HG03571 (cell line): ENCODE measurements at regions not wholly inside any gene's neighbourhood (a gene's known extent, or its start where the extent isn't known, plus 50 kb on each side); places are given as distances from the start of the nearest gene placed in this dataset.

Experiments used
- ATAC-seq: cut with Tn5 transposase; IDR thresholded peaks from one replicate; pipeline ENCODE4 v1.9.1; 2021; ENCODE audit not compliant: unreplicated experiment

GRCh38 chr5:4159681-4160080, 564.0 kb downstream of the IRX1 start:
- ATAC-seq = no peak

DNA sequence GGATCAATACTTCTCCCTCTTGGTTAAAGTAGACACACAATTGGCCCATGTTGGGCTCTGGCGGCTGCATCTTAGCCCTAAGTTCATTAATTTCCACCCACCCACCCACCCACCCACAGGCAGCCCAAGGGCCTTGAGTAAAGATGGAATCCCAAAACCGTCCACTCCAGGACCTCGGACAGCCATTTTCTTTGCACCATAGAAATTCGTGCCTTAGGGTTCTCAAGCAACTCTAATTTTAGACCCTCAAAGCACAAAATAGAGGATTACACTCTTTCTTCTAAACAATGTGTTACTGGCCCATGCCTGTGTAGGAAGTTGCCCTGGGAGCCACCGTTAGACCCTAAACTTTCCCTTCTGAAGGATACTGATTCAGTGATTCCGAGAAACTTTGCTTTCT, 568.5 kb downstream of the IRX1 start:
- ATAC-seq = no peak

DNA sequence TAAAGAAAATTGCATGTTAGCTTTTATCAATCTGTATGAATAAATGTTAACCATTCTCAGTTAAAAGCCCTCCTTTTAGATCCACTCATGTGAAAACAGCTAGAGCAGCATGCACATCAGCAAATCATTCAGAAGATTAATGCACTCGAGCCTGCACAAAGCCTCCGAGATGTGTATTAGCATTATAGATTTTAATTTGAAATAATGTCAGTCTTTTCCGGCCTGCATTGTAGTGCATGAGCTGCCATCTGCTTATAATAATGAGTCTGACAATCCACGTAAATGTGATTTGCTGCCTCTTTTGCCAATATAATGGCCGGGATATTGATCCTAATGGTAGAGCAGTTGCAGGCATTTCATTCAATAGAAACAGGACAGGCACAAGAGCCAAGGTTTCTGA, 585.1 kb downstream of the IRX1 start:
- ATAC-seq = no peak

DNA sequence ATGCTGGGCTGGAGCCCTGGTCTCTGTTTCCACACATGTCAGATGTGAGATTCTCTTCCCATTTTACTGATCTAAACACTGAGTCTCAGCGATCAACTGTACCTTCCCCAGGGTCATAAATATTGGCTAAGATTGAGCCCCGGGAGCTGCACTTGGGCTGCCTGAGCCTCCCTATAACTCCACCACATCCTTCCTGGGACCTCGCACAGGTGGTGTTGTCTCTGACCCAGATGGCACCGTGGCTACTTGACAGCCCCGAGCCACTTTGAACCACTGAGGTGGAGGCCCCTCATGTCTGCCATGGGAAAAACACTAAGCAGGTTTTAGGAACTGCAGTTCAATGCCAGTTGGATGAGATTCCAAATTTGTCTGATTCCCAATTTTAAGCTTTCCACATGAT, 586.5 kb downstream of the IRX1 start:
- no peak for ATAC-seq

DNA sequence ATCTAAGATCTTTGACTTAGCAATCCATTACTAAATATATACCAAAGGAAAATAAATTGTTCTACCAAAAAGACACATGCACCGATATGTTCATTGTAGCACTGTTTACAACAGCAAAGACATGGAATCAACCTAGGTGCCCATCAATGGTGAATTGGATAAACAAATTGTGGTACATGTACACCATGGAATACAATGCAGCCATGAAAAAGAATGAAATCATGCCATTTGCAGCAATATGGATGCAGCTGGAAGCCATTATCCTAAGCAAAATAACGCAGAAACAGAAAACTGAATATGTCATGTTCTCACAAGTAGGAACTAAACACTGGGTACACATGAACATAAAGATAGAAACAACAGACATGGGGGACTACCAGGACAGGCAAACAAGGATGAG, 589.5 kb downstream of the IRX1 start:
- no peak for ATAC-seq

DNA sequence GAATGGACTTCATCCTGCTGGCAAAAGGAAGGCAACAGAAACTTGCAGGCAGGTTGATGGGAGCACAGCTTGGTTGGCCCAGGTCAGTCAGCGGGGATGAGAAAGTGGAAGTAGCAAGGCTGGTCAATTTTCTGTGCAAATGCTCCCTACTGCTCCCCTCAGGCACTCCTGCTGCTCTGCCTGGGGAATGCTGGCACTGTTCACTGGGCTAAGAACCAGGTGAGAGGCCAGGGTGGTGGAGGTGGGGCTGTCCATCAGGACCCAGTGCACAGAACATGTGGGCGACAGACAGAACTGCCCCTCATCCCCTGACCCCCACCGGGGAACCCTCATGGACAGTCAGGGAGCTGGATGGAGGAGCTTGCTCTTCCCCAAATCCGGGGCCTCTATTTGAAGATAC, 593.1 kb downstream of the IRX1 start:
- no peak for ATAC-seq

DNA sequence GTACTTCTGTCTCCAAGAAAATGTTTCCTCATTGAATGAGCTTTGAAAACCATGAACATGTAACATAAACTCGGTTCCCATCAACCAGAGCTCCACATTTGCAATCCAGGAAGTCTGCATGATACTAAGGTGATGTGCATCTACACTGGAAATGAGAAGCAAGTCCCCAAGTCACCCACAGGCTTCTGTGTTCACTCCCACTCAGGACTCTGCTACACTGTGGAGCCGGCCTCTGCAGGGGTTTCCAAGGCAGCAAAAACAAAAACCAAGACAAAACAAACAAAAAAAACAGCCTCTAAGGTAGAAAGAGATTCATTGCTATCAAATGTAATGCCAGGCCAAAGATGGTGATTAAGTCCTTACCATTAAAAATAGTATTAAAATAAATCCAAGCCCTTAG, 593.7 kb downstream of the IRX1 start:
- no peak for ATAC-seq

GRCh38 chr5:4191041-4191440, 595.4 kb downstream of the IRX1 start:
- ATAC-seq = no peak

DNA sequence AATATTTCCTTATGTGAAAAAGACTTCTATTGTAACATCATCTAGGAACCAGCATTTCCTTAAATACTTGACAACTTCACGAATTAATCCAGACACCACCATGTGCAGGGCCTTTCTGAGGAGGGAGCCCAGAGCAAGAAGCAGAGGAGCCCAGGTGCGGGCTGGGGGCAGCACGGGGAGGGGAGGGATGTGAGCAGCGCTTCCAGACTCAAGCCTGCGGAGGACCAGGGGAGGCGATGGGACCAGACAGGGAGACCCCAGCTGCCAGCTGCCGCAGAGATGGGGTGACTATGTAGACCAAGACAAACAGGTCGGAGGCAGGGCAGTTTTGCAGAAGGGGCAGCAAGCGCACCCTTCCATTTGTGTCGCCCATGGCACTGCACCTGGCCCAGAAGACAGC, 596.1 kb downstream of the IRX1 start:
- no peak for ATAC-seq

GRCh38 chr5:4192111-4192510, 596.5 kb downstream of the IRX1 start:
- no peak for ATAC-seq

- ATAC-seq = no peak
Measured at GRCh38 chr5:4196744-4197143, 601.1 kb downstream of the IRX1 start.

DNA sequence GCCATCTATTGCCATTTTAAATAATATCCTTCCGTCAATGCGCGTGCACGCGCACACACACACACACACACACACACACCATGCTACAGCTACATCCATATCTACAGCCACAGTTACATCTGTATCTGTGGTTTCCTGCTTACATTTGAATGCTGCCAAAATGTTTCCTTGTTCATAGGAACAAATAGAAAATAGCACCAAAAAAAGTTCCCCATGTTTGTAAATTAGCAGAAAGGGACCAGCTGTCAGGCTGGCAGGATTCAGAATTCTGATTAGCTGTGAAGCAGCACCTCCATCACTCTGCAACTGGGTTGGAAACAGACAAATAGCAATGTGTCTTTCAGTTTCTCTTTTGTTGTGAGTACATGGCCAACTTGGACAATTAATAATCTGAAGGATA, 601.5 kb downstream of the IRX1 start:
- no peak for ATAC-seq

- no peak for ATAC-seq
Measured at GRCh38 chr5:4198461-4198860, 602.8 kb downstream of the IRX1 start.

- no peak for ATAC-seq
Measured at GRCh38 chr5:4199049-4199841, 603.6 kb downstream of the IRX1 start.

DNA sequence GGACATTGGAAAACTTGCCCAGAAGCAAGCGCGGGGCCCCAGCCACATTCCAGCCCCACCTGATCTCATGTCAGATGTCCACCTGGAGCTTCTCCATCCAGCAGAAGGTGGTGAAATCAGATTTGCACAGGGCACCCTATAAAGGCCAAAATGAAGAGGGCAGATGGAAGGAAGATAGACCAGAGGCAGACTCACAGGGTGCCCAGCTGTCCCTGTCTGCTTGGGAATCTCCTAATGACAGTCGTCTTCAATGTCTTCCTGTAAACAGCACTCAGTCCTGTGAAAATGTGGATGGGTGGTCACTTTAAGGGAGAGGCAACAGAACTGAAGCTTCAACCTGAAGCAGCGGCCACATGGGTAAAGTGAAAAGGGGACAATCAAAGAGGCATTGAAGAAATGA, 607.5 kb downstream of the IRX1 start:
- ATAC-seq = no peak

GRCh38 chr5:4204276-4205141, 608.9 kb downstream of the IRX1 start:
- no peak for ATAC-seq

- no peak for ATAC-seq
Measured at GRCh38 chr5:4205398-4205797, 609.8 kb downstream of the IRX1 start.

GRCh38 chr5:4206127-4206526, 610.5 kb downstream of the IRX1 start:
- ATAC-seq = no peak

- ATAC-seq = no peak
Measured at GRCh38 chr5:4207486-4207885, 611.9 kb downstream of the IRX1 start.

DNA sequence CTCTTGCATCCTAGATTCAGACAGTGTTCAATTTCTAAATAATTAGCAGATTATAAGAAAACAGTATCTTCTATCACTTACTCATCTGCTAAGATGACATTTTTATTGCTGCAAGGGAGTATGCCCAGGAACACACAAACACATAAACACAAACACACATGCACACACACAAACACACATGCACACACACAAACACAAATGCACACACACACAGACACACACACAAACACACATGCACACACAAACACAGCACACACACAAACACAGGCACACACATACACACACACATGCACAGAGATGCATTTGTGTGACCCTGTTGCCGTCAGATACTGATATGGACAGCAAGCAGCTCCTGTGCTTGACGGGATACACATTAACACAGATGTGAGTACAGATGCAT, 612.9 kb downstream of the IRX1 start:
- ATAC-seq = no peak

DNA sequence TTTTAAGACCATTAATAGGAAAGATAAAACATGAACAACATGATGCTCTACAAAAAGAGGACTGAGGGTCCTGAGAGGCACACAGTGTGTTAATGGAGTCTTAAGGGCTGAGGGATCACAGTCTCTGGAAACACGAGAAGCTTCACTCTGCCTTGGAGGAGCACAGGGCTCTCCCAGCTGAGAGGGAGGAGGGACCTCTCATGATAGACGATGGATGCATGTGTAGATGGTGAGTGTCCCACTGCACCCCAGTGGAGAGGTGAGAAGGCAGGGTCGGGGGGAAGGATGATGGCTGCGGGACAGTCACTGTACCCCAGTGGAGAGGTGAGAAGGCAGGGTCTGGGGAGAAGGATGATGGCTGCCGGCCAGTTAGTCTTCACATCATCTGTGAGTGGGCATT, 613.4 kb downstream of the IRX1 start:
- ATAC-seq = no peak

- ATAC-seq = no peak
Measured at GRCh38 chr5:4212071-4212739, 616.6 kb downstream of the IRX1 start.
